ENCODE measurements at regions not wholly inside any gene's neighbourhood (a gene's known extent, or its start where the extent isn't known, plus 50 kb on each side); places are given as distances from the start of the nearest gene placed in this dataset.
"Not testable (repeated sequence)": the region's sequence is repeated elsewhere in the genome, so short reads cannot be mapped to it uniquely, and the experiment has no call there.

GRCh38 chr6:85085875-85086274 is 321.5 kb upstream of the TBX18 start:
- TF ChIP-seq EZH2 (IDR thresholded peaks at IDR 0.05) (no peak), POLR2AphosphoS5 (IDR thresholded peaks at IDR 0.05; ENCODE audit: borderline replicate concordance, low read depth, low read length) (no peak), FOXP2 (optimal IDR thresholded peaks at IDR 0.05; ENCODE audit: control extremely low read depth, extremely low read length, insufficient read depth) (no peak)
- Histone ChIP-seq H3K27ac (no peak overlapping the region), H3K4me3 (no peak overlapping the region), H3K9me3 (ENCODE audit: low read depth, low read length) (no peaks in the 10 kb centered on the region), H3K36me3 (ENCODE audit: insufficient read depth, low read length) (no peaks in the 10 kb centered on the region), H3K9ac (ENCODE audit: insufficient read length) (no peak overlapping the region)
- no peak for DNase-seq (ENCODE audit: low read depth, low spot score)

- Histone ChIP-seq H3K9ac (ENCODE audit: insufficient read length) (no peak overlapping the region), H3K36me3 (ENCODE audit: insufficient read depth, low read length) (no peaks in the 10 kb centered on the region)
- TF ChIP-seq FOXP2 (optimal IDR thresholded peaks at IDR 0.05; ENCODE audit: control extremely low read depth, extremely low read length, insufficient read depth) (no peak), POLR2AphosphoS5 (IDR thresholded peaks at IDR 0.05; ENCODE audit: borderline replicate concordance, low read depth, low read length) (no peak), EZH2 (IDR thresholded peaks at IDR 0.05) (no peak)
Observed at GRCh38 chr6:85081102-85081501, 316.7 kb upstream of the TBX18 start.

GRCh38 chr6:85079761-85080160 is 315.4 kb upstream of the TBX18 start:
- no peak overlapping the region for H3K9ac ChIP-seq (ENCODE audit: insufficient read length)
- DNase-seq (ENCODE audit: low read depth, low spot score): no peak
- H3K27ac ChIP-seq: no peak overlapping the region
- no peak for TF ChIP-seq POLR2AphosphoS5 (IDR thresholded peaks at IDR 0.05; ENCODE audit: borderline replicate concordance, low read depth, low read length)
- no peak for TF ChIP-seq EZH2 (IDR thresholded peaks at IDR 0.05)
- no peak for TF ChIP-seq FOXP2 (optimal IDR thresholded peaks at IDR 0.05; ENCODE audit: control extremely low read depth, extremely low read length, insufficient read depth)
- H3K9me3 ChIP-seq (ENCODE audit: low read depth, low read length): no peaks in the 10 kb centered on the region
- H3K36me3 ChIP-seq (ENCODE audit: insufficient read depth, low read length): no peaks in the 10 kb centered on the region
- H3K4me3 ChIP-seq: no peak overlapping the region

More at GRCh38 chr6:85081102-85081501, 316.7 kb upstream of the TBX18 start:
- Histone ChIP-seq H3K27ac (no peak overlapping the region), H3K9me3 (ENCODE audit: low read depth, low read length) (no peaks in the 10 kb centered on the region), H3K4me3 (no peak overlapping the region)
- DNase-seq (ENCODE audit: low read depth, low spot score): no peak

- H3K4me3 ChIP-seq: no peak overlapping the region
- DNase-seq (ENCODE audit: low read depth, low spot score): no peak
- H3K9me3 ChIP-seq (ENCODE audit: low read depth, low read length): no peaks in the 10 kb centered on the region
- TF ChIP-seq FOXP2 (optimal IDR thresholded peaks at IDR 0.05; ENCODE audit: control extremely low read depth, extremely low read length, insufficient read depth): no peak
- TF ChIP-seq EZH2 (IDR thresholded peaks at IDR 0.05): no peak
- TF ChIP-seq POLR2AphosphoS5 (IDR thresholded peaks at IDR 0.05; ENCODE audit: borderline replicate concordance, low read depth, low read length): no peak
- H3K9ac ChIP-seq (ENCODE audit: insufficient read length): no peak overlapping the region
- H3K27ac ChIP-seq: no peak overlapping the region
- H3K36me3 ChIP-seq (ENCODE audit: insufficient read depth, low read length): no peaks in the 10 kb centered on the region
Observed at GRCh38 chr6:85078058-85078457, 313.7 kb upstream of the TBX18 start.

- no peak overlapping the region for H3K4me3 ChIP-seq
- H3K9me3 ChIP-seq (ENCODE audit: low read depth, low read length): no peaks in the 10 kb centered on the region
- no peak for DNase-seq (ENCODE audit: low read depth, low spot score)
- no peak for TF ChIP-seq POLR2AphosphoS5 (IDR thresholded peaks at IDR 0.05; ENCODE audit: borderline replicate concordance, low read depth, low read length)
- no peak for TF ChIP-seq FOXP2 (optimal IDR thresholded peaks at IDR 0.05; ENCODE audit: control extremely low read depth, extremely low read length, insufficient read depth)
- H3K36me3 ChIP-seq (ENCODE audit: insufficient read depth, low read length): no peaks in the 10 kb centered on the region
- H3K9ac ChIP-seq (ENCODE audit: insufficient read length): no peak overlapping the region
- H3K27ac ChIP-seq: no peak overlapping the region; the same call in 1 of the 2 replicates
Observed at GRCh38 chr6:85077098-85077497, 312.7 kb upstream of the TBX18 start.

- not testable (repeated sequence) for H3K9ac ChIP-seq (ENCODE audit: insufficient read length); H3K4me3 ChIP-seq; DNase-seq (ENCODE audit: low read depth, low spot score); H3K36me3 ChIP-seq (ENCODE audit: insufficient read depth, low read length); H3K27ac ChIP-seq; H3K9me3 ChIP-seq (ENCODE audit: low read depth, low read length)
Observed at GRCh38 chr6:85071845-85072244, 307.4 kb upstream of the TBX18 start.

- no peaks in the 10 kb centered on the region for H3K9me3 ChIP-seq (ENCODE audit: low read depth, low read length)
- no peak overlapping the region for H3K4me3 ChIP-seq
- H3K27ac ChIP-seq: no peak overlapping the region
- no peaks in the 10 kb centered on the region for H3K36me3 ChIP-seq (ENCODE audit: insufficient read depth, low read length)
- H3K9ac ChIP-seq (ENCODE audit: insufficient read length): no peak overlapping the region
- TF ChIP-seq EZH2 (IDR thresholded peaks at IDR 0.05) (no peak), FOXP2 (optimal IDR thresholded peaks at IDR 0.05; ENCODE audit: control extremely low read depth, extremely low read length, insufficient read depth) (no peak), POLR2AphosphoS5 (IDR thresholded peaks at IDR 0.05; ENCODE audit: borderline replicate concordance, low read depth, low read length) (no peak)
- DNase-seq (ENCODE audit: low read depth, low spot score): no peak
Observed at GRCh38 chr6:85069577-85069976, 305.2 kb upstream of the TBX18 start.

GRCh38 chr6:85068221-85068620 is 303.8 kb upstream of the TBX18 start:
- Histone ChIP-seq H3K36me3 (ENCODE audit: insufficient read depth, low read length) (no peaks in the 10 kb centered on the region), H3K4me3 (no peak overlapping the region), H3K9ac (ENCODE audit: insufficient read length) (no peak overlapping the region), H3K9me3 (ENCODE audit: low read depth, low read length) (no peaks in the 10 kb centered on the region), H3K27ac (no peak overlapping the region)
- no peak for DNase-seq (ENCODE audit: low read depth, low spot score)
- TF ChIP-seq FOXP2 (optimal IDR thresholded peaks at IDR 0.05; ENCODE audit: control extremely low read depth, extremely low read length, insufficient read depth) (no peak), EZH2 (IDR thresholded peaks at IDR 0.05) (no peak), POLR2AphosphoS5 (IDR thresholded peaks at IDR 0.05; ENCODE audit: borderline replicate concordance, low read depth, low read length) (no peak)

- H3K4me3 ChIP-seq: no peak overlapping the region
- H3K9ac ChIP-seq (ENCODE audit: insufficient read length): no peak overlapping the region
- no peaks in the 10 kb centered on the region for H3K36me3 ChIP-seq (ENCODE audit: insufficient read depth, low read length)
- no peak overlapping the region for H3K27ac ChIP-seq
- no peak for DNase-seq (ENCODE audit: low read depth, low spot score)
- TF ChIP-seq EZH2 (IDR thresholded peaks at IDR 0.05) (no peak), POLR2AphosphoS5 (IDR thresholded peaks at IDR 0.05; ENCODE audit: borderline replicate concordance, low read depth, low read length) (no peak), FOXP2 (optimal IDR thresholded peaks at IDR 0.05; ENCODE audit: control extremely low read depth, extremely low read length, insufficient read depth) (no peak)
- no peaks in the 10 kb centered on the region for H3K9me3 ChIP-seq (ENCODE audit: low read depth, low read length)
Observed at GRCh38 chr6:85066266-85066665, 301.9 kb upstream of the TBX18 start.
